Esophagus squamous epithelium (tissue), 4 donors: ENCODE measurements at regions not wholly inside any gene's neighbourhood (a gene's known extent, or its start where the extent isn't known, plus 50 kb on each side); places are given as distances from the start of the nearest gene placed in this dataset.

Experiments used
- CTCF ChIP-seq, 6 experiments: fragments of 450-650 bp in 4 of 6; fragments of 200-600 bp in 2 of 6; sonication (generic) in 2 of 6; IDR thresholded peaks; one replicate each; pipeline ENCODE4 v1.5.1; 2016 to 2019; ENCODE audit warnings: antibody characterized with exemption in 6 of 6, mild to moderate bottlenecking in 4 of 6, moderate library complexity in 4 of 6
- POLR2A ChIP-seq, 4 donors: fragments of 450-650 bp; IDR thresholded peaks; one replicate each; pipeline ENCODE4 v1.6.1; 2017; ENCODE audit warnings: antibody characterized with exemption in 4 of 4, mild to moderate bottlenecking in 4 of 4, moderate library complexity in 3 of 4

DNA sequence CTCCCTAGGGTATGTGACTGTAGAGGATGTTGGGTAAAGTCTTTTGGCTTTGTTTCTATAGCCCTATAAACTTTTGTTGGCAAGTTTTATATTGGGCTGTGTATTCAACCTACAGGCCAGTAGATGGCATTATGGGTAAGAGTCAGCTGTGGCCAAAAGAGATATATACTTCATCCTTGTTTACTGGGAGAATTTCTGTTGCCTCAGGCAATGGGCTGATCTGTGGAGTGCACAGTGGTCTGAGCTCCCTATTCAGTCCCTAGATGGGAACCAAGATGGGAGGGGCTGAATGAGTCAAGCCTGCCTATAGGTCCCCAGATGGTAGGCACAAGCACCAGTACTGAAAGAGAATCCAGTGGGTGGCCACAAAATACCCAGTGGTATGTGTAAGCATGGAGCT lies 580.6 kb downstream of the EPHA5 start:
- TF ChIP-seq CTCF (IDR thresholded peaks at IDR 0.05) (peak in 1 of 6 experiments; percentile 8), POLR2A (IDR thresholded peaks at IDR 0.05) (no peak)
